ENCODE measurements at regions not wholly inside any gene's neighbourhood (a gene's known extent, or its start where the extent isn't known, plus 50 kb on each side); places are given as distances from the start of the nearest gene placed in this dataset.

GRCh38 chr12:46698003-46698402 is 127.8 kb downstream of the SLC38A4 start:
- TF ChIP-seq CTCF (IDR thresholded peaks at IDR 0.05) (no peak), EP300 (IDR thresholded peaks at IDR 0.05) (no peak)

Data from upper lobe of left lung (tissue), 4 donors.